ENCODE measurements at regions not wholly inside any gene's neighbourhood (a gene's known extent, or its start where the extent isn't known, plus 50 kb on each side); places are given as distances from the start of the nearest gene placed in this dataset.

DNA sequence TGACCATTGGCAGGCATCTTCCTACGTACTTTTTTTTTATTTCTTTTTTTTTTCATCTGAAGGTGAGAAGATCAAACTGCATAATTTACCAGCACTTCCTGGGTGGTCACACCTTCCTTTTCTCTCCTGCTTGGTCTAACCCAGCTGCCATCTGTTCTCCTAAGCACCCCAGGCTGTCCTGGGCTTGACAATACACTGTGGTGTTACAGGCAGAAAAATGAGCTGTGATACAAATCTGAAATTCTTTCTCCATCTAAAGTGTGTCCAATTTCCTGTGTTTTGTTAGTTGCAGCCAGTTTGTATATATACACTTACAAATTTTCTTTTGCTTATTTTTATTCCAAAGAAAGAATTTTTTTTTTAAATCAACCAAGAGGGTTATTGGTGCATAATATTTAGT is 786.0 kb upstream of the ZEB2 start:
- Histone ChIP-seq H3K4me1 (ENCODE audit: control insufficient read depth in 5 of 5, insufficient read depth in 5 of 5, low read length in 5 of 5) (no peaks in the 10 kb centered on the region), H3K27me3 (ENCODE audit: control insufficient read depth in 5 of 5, insufficient read depth in 4 of 5, low read length in 5 of 5) (no peaks in the 10 kb centered on the region), H3K9ac (ENCODE audit: low read length in 5 of 5) (no peak overlapping the region), H3K9me3 (ENCODE audit: control insufficient read depth in 5 of 5, low read length in 5 of 5) (no peaks in the 10 kb centered on the region), H3K36me3 (ENCODE audit: control insufficient read depth in 5 of 5, insufficient read depth in 5 of 5, low read length in 5 of 5) (no peaks in the 10 kb centered on the region), H3K27ac (ENCODE audit: low read depth, low read length) (no peak overlapping the region), H3K4me3 (ENCODE audit: low read depth in 1 of 5, low read length in 5 of 5) (no peak overlapping the region)

DNA sequence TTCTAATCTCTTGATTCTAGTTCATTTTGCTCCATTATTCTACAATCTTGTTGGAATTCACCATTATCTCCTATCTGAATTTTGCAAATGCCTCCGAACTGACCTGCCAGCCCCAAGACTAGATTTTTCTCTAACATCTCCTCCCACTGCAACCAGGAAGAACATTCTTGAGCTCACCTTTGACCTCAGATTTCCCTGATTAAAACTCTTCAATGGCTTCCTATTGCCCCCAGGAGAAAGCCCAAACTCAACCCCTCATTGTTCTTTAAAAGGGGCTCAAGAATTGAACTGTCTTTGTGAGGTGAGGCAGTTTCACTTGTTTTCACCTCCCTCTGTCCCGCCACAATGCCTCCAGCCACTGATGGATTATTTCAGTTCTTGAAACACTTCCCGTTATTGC is 784.6 kb upstream of the ZEB2 start:
- H3K36me3 ChIP-seq (ENCODE audit: control insufficient read depth in 5 of 5, insufficient read depth in 5 of 5, low read length in 5 of 5) = no peaks in the 10 kb centered on the region
- no peak overlapping the region for H3K27ac ChIP-seq (ENCODE audit: low read depth, low read length)
- no peak overlapping the region for H3K4me3 ChIP-seq (ENCODE audit: low read depth in 1 of 5, low read length in 5 of 5)
- H3K9ac ChIP-seq (ENCODE audit: low read length in 5 of 5) = no peak overlapping the region
- H3K4me1 ChIP-seq (ENCODE audit: control insufficient read depth in 5 of 5, insufficient read depth in 5 of 5, low read length in 5 of 5) = no peaks in the 10 kb centered on the region
- H3K27me3 ChIP-seq (ENCODE audit: control insufficient read depth in 5 of 5, insufficient read depth in 4 of 5, low read length in 5 of 5) = no peaks in the 10 kb centered on the region
- no peaks in the 10 kb centered on the region for H3K9me3 ChIP-seq (ENCODE audit: control insufficient read depth in 5 of 5, low read length in 5 of 5)

DNA sequence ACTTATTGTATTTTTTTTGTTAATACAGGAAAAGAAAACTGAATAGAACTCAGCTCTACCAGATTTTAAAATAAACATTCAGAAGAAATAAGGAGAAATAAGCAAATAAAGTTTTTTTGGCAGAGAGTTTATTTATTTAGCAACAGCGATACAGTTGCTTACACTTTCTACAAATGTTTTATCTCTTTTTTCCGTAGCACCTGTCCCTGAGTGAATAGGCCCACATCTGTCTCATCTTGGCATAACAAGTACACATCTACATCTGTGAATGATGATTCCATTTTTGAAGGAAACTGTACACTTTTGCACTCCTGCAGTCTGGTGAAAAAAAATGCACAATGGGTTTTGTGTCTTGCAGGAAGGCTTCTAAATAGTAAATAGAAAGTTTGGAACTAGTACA is 783.6 kb upstream of the ZEB2 start:
- H3K9ac ChIP-seq (ENCODE audit: low read length in 5 of 5) = no peak overlapping the region

DNA sequence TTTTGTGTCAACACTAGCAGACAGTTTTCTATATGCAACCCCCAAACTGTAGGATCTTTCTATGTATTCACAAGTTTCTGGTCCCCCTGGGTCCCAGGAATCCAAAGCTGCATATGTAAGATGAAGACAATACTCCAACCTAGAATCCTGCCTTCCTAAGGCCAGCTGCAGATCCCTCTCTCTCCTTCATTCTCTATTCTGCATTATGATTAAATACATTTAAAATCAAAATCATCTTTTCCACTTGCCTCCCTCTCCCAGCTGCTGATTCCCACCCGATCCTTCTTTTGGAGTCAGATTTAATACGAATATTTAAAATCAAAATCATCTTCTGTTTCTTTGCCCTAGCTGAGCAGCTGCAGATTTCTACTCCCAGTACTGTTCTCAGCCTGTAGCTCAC is 783.0 kb upstream of the ZEB2 start:
- Histone ChIP-seq H3K27me3 (ENCODE audit: control insufficient read depth in 5 of 5, insufficient read depth in 4 of 5, low read length in 5 of 5) (no peaks in the 10 kb centered on the region), H3K4me1 (ENCODE audit: control insufficient read depth in 5 of 5, insufficient read depth in 5 of 5, low read length in 5 of 5) (no peaks in the 10 kb centered on the region), H3K9me3 (ENCODE audit: control insufficient read depth in 5 of 5, low read length in 5 of 5) (no peaks in the 10 kb centered on the region), H3K27ac (ENCODE audit: low read depth, low read length) (no peak overlapping the region), H3K36me3 (ENCODE audit: control insufficient read depth in 5 of 5, insufficient read depth in 5 of 5, low read length in 5 of 5) (no peaks in the 10 kb centered on the region), H3K9ac (ENCODE audit: low read length in 5 of 5) (no peak overlapping the region), H3K4me3 (ENCODE audit: low read depth in 1 of 5, low read length in 5 of 5) (no peak overlapping the region)

More for the DNA sequence above, 783.6 kb upstream of the ZEB2 start:
- Histone ChIP-seq H3K4me3 (ENCODE audit: low read depth in 1 of 5, low read length in 5 of 5) (no peak overlapping the region), H3K9me3 (ENCODE audit: control insufficient read depth in 5 of 5, low read length in 5 of 5) (no peaks in the 10 kb centered on the region), H3K27ac (ENCODE audit: low read depth, low read length) (no peak overlapping the region), H3K27me3 (ENCODE audit: control insufficient read depth in 5 of 5, insufficient read depth in 4 of 5, low read length in 5 of 5) (no peaks in the 10 kb centered on the region), H3K4me1 (ENCODE audit: control insufficient read depth in 5 of 5, insufficient read depth in 5 of 5, low read length in 5 of 5) (no peaks in the 10 kb centered on the region), H3K36me3 (ENCODE audit: control insufficient read depth in 5 of 5, insufficient read depth in 5 of 5, low read length in 5 of 5) (no peaks in the 10 kb centered on the region)

DNA sequence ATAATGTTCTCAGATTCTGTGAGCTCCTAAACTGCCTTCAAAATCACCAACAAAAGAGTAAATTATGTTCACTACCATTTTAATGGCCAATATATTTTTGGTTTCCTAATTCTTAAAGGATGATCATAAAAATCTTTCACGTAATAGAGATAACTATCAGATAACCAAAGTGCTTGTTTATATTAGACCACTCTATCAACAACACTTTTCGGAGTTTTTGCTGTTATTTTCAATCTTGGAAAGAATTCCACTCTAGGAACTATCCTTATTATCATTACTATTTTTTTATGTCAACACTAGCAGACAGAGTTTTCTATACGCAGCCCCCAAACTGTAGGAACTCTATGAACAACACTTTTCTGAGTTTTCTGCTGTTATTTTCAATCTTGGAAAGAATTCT is 782.5 kb upstream of the ZEB2 start:
- Histone ChIP-seq H3K36me3 (ENCODE audit: control insufficient read depth in 5 of 5, insufficient read depth in 5 of 5, low read length in 5 of 5) (no peaks in the 10 kb centered on the region), H3K27ac (ENCODE audit: low read depth, low read length) (no peak overlapping the region), H3K27me3 (ENCODE audit: control insufficient read depth in 5 of 5, insufficient read depth in 4 of 5, low read length in 5 of 5) (no peaks in the 10 kb centered on the region), H3K4me1 (ENCODE audit: control insufficient read depth in 5 of 5, insufficient read depth in 5 of 5, low read length in 5 of 5) (no peaks in the 10 kb centered on the region), H3K9me3 (ENCODE audit: control insufficient read depth in 5 of 5, low read length in 5 of 5) (no peaks in the 10 kb centered on the region), H3K4me3 (ENCODE audit: low read depth in 1 of 5, low read length in 5 of 5) (no peak overlapping the region), H3K9ac (ENCODE audit: low read length in 5 of 5) (no peak overlapping the region)

DNA sequence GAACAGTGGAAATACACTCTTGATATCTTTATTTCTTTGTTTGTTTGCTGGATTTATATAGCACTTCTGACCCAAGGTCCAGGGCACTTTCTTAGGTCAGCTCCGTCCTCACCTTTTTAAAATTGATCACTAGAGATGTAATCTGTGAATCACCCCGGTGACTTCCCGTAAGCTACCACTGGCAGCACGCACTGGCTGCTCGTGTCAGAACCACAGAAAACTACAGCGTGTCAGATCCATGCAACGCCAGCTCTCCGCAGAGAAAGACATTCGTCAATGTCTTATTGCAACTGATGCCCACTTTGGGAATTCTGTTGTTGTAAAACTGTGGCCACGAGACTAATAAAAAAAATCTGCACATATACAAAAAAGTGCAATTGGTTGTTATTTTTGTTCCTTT is 779.4 kb upstream of the ZEB2 start:
- H3K27me3 ChIP-seq (ENCODE audit: control insufficient read depth in 5 of 5, insufficient read depth in 4 of 5, low read length in 5 of 5) = no peaks in the 10 kb centered on the region

DNA sequence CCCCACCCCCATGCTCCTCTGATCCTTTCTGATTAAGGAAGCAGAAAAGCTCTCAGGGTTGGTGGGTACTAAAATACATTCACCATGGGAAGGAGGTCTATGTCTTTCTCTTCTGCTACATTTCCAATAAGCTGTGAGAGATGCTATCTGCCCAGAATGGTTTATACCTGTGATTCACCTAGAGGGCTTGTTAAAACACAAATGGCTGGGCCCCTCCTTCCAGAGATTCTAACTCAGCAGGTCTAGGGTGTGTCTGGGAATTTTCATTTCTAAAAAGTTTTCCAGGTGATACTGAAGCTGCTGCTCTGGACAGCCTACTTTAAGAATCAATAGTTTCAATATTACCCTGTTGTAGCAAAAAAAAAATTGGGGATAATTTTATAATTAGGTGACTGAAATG is 772.2 kb upstream of the ZEB2 start:
- H3K4me1 ChIP-seq (ENCODE audit: control insufficient read depth in 5 of 5, insufficient read depth in 5 of 5, low read length in 5 of 5) = peaks cover 0 to 11% (median 5%) of the 10 kb centered on the region in 5 donors
- no peak overlapping the region for H3K9ac ChIP-seq (ENCODE audit: low read length in 5 of 5)
- no peaks in the 10 kb centered on the region for H3K36me3 ChIP-seq (ENCODE audit: control insufficient read depth in 5 of 5, insufficient read depth in 5 of 5, low read length in 5 of 5)

More for the DNA sequence above, 779.4 kb upstream of the ZEB2 start:
- H3K4me3 ChIP-seq (ENCODE audit: low read depth in 1 of 5, low read length in 5 of 5) = no peak overlapping the region
- H3K27ac ChIP-seq (ENCODE audit: low read depth, low read length) = no peak overlapping the region
- H3K9ac ChIP-seq (ENCODE audit: low read length in 5 of 5) = no peak overlapping the region
- no peaks in the 10 kb centered on the region for H3K36me3 ChIP-seq (ENCODE audit: control insufficient read depth in 5 of 5, insufficient read depth in 5 of 5, low read length in 5 of 5)
- no peaks in the 10 kb centered on the region for H3K9me3 ChIP-seq (ENCODE audit: control insufficient read depth in 5 of 5, low read length in 5 of 5)
- no peaks in the 10 kb centered on the region for H3K4me1 ChIP-seq (ENCODE audit: control insufficient read depth in 5 of 5, insufficient read depth in 5 of 5, low read length in 5 of 5)

DNA sequence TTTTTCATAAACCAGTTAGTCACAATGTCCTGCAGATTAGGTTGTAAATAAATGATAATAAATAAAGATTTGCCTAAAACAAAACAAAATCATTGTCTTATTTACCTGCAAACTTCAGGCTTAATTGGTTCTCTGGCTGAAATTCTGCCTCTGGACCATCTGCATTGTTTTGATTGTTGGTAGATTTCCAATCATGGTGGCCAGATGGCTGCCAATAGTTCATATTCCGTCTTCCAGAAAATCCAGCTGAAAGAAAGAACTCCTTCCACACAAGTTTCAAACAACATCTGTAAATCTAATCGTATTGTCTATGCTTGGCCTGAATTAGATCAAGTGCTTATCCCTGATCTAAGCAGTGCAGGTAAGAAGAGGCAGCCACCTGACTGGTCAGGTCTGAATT is 771.1 kb upstream of the ZEB2 start:
- Histone ChIP-seq H3K36me3 (ENCODE audit: control insufficient read depth in 5 of 5, insufficient read depth in 5 of 5, low read length in 5 of 5) (no peaks in the 10 kb centered on the region), H3K9me3 (ENCODE audit: control insufficient read depth in 5 of 5, low read length in 5 of 5) (no peaks in the 10 kb centered on the region), H3K4me3 (ENCODE audit: low read depth in 1 of 5, low read length in 5 of 5) (no peak overlapping the region), H3K9ac (ENCODE audit: low read length in 5 of 5) (no peak overlapping the region), H3K4me1 (ENCODE audit: control insufficient read depth in 5 of 5, insufficient read depth in 5 of 5, low read length in 5 of 5) (peaks cover 0 to 17% (median 8%) of the 10 kb centered on the region in 5 donors), H3K27ac (ENCODE audit: low read depth, low read length) (no peak overlapping the region), H3K27me3 (ENCODE audit: control insufficient read depth in 5 of 5, insufficient read depth in 4 of 5, low read length in 5 of 5) (no peaks in the 10 kb centered on the region)

More for the DNA sequence above, 772.2 kb upstream of the ZEB2 start:
- no peak overlapping the region for H3K4me3 ChIP-seq (ENCODE audit: low read depth in 1 of 5, low read length in 5 of 5)
- H3K9me3 ChIP-seq (ENCODE audit: control insufficient read depth in 5 of 5, low read length in 5 of 5) = no peaks in the 10 kb centered on the region
- no peaks in the 10 kb centered on the region for H3K27me3 ChIP-seq (ENCODE audit: control insufficient read depth in 5 of 5, insufficient read depth in 4 of 5, low read length in 5 of 5)
- no peak overlapping the region for H3K27ac ChIP-seq (ENCODE audit: low read depth, low read length)

DNA sequence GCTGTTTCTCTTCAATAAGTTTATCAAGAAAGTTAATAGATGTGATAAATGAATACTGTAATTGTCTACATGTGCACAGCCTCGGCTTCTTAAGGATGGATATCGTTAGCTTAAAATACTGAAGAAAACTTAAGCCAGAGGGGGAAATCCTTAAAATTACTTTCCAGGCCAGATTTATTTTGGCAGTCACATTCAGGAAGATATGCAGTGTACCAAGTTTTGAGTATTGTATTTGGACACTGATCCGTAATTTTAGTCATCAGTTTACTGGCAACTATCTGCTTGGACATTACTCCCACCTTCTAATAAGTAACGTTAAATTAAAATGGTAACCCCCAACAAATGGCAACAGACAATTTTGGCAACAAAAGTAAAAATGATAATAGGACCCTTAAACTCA is 770.0 kb upstream of the ZEB2 start:
- Histone ChIP-seq H3K4me1 (ENCODE audit: control insufficient read depth in 5 of 5, insufficient read depth in 5 of 5, low read length in 5 of 5) (peaks cover 0 to 17% (median 8%) of the 10 kb centered on the region in 5 donors), H3K27me3 (ENCODE audit: control insufficient read depth in 5 of 5, insufficient read depth in 4 of 5, low read length in 5 of 5) (no peaks in the 10 kb centered on the region), H3K4me3 (ENCODE audit: low read depth in 1 of 5, low read length in 5 of 5) (no peak overlapping the region), H3K9ac (ENCODE audit: low read length in 5 of 5) (no peak overlapping the region), H3K36me3 (ENCODE audit: control insufficient read depth in 5 of 5, insufficient read depth in 5 of 5, low read length in 5 of 5) (no peaks in the 10 kb centered on the region), H3K27ac (ENCODE audit: low read depth, low read length) (no peak overlapping the region), H3K9me3 (ENCODE audit: control insufficient read depth in 5 of 5, low read length in 5 of 5) (no peaks in the 10 kb centered on the region)

DNA sequence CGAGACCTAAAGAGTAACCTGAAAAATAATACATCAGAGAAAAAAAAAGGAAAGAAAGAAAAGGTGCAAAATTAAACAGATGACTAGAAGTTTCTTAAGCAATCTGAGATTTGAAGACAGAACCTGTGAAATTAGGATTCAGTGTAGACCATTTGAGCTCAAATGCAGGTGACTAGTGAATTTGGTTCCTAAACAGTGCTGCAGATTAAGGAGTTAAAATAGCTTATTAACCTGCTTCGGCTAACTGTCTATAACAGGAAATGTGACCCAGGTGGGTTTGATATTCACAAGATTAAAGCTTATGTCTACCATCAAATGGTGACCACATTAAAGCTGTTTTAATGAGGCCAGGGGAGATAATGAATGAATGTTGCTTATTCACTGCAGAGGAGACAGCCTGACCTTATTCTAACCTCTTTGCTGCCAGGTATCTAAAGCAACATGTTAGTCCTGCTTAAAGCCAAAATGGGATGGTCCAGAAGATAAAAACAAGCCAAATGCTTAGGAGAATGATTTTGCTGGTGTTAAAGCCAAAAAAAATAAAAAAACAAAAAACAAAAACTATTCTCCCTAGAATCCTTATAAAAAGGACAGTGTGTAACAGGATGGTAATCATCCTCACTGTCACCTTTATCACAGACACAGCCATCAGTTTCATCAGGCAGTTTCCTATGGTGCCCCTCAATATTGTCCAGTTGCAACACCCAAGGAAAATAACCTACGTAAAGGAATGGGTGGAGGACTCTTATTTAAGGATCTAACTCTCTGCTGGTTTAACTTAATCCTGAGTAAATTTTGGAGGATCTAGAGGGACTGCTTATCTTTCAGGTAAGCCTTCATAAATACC is 769.0 kb upstream of the ZEB2 start:
- Histone ChIP-seq H3K4me1 (ENCODE audit: control insufficient read depth in 5 of 5, insufficient read depth in 5 of 5, low read length in 5 of 5) (peaks cover 0 to 17% (median 8%) of the 10 kb centered on the region in 5 donors), H3K27ac (ENCODE audit: low read depth, low read length) (no peak overlapping the region), H3K36me3 (ENCODE audit: control insufficient read depth in 5 of 5, insufficient read depth in 5 of 5, low read length in 5 of 5) (no peaks in the 10 kb centered on the region), H3K9ac (ENCODE audit: low read length in 5 of 5) (no peak overlapping the region), H3K27me3 (ENCODE audit: control insufficient read depth in 5 of 5, insufficient read depth in 4 of 5, low read length in 5 of 5) (no peaks in the 10 kb centered on the region), H3K4me3 (ENCODE audit: low read depth in 1 of 5, low read length in 5 of 5) (no peak overlapping the region), H3K9me3 (ENCODE audit: control insufficient read depth in 5 of 5, low read length in 5 of 5) (no peaks in the 10 kb centered on the region)
